SU-DHL-6 (cell line): ENCODE measurements at regions not wholly inside any gene's neighbourhood (a gene's known extent, or its start where the extent isn't known, plus 50 kb on each side); places are given as distances from the start of the nearest gene placed in this dataset.

Experiments used
- H2AFZ ChIP-seq: fragments of 200-600 bp; sonication (generic); 2 replicates; pipeline ENCODE4 v1.6.1; 2014; ENCODE audit warnings: low read depth, mild to moderate bottlenecking, moderate library complexity, mixed read lengths, antibody characterized with exemption, low read length; ENCODE audit not compliant: severe bottlenecking
- H3F3A ChIP-seq: fragments of 200-600 bp; shearing (Covaris generic); 2 replicates; pipeline ENCODE4 v1.6.0; 2016; ENCODE audit warnings: antibody characterized with exemption, mild to moderate bottlenecking; ENCODE audit not compliant: insufficient read depth
- H3K27ac ChIP-seq: fragments of 200-600 bp; sonication (generic); 2 replicates; pipeline ENCODE4 v1.5.1; 2016; ENCODE audit warnings: low read depth, mild to moderate bottlenecking, low read length, moderate library complexity, mixed read lengths
- H3K27me3 ChIP-seq: fragments of 200-600 bp; sonication (generic), shearing (Covaris generic); 2 replicates; pipeline ENCODE4 v1.6.0; 2014; ENCODE audit warnings: mild to moderate bottlenecking, low read length
- H3K36me3 ChIP-seq: fragments of 200-600 bp; sonication (generic); 2 replicates; pipeline ENCODE4 v1.6.1; 2014; ENCODE audit warnings: mild to moderate bottlenecking, low read length, mixed read lengths
- H3K4me2 ChIP-seq: fragments of 300-600, 200-600 bp; shearing (Covaris generic), sonication (generic); 2 replicates; pipeline ENCODE4 v1.6.0; 2014; ENCODE audit warnings: low read length, low read depth, mild to moderate bottlenecking; ENCODE audit not compliant: poor library complexity, severe bottlenecking
- H3K4me3 ChIP-seq: fragments of 200-600 bp; sonication (generic); 2 replicates; pipeline ENCODE4 v1.5.1; 2014; ENCODE audit warnings: antibody characterized with exemption, low read length, mild to moderate bottlenecking, mixed read lengths; ENCODE audit not compliant: insufficient read depth, poor library complexity, severe bottlenecking
- H3K79me2 ChIP-seq: fragments of 200-600 bp; sonication (generic); 2 replicates; pipeline ENCODE4 v1.6.1; 2014; ENCODE audit warnings: mild to moderate bottlenecking, low read length, moderate library complexity; ENCODE audit not compliant: insufficient read depth
- H3K9ac ChIP-seq: fragments of 200-600 bp; sonication (generic); 2 replicates; pipeline ENCODE4 v1.7.0; 2014; ENCODE audit warnings: mild to moderate bottlenecking, low read length
- H3K9me2 ChIP-seq: fragments of 200-600 bp; sonication (generic); replicated peaks from 2 replicates; pipeline ENCODE4 v1.6.1; 2014; ENCODE audit warnings: low read length; ENCODE audit not compliant: insufficient read depth
- H3K9me3 ChIP-seq: fragments of 200-600 bp; sonication (generic); 2 replicates; pipeline ENCODE4 v1.6.1; 2014; ENCODE audit warnings: low read length, mixed read lengths; ENCODE audit not compliant: insufficient read depth
- H4K20me1 ChIP-seq: fragments of 200-600 bp; sonication (generic); 2 replicates; pipeline ENCODE4 v1.6.1; 2014; ENCODE audit warnings: low read depth, mild to moderate bottlenecking, antibody characterized with exemption, low read length, moderate library complexity, mixed read lengths
- CTCF ChIP-seq: fragments of 200-600 bp; sonication (generic); IDR thresholded peaks from one replicate; pipeline ENCODE4 v1.5.1; 2017; ENCODE audit warnings: antibody characterized with exemption, mild to moderate bottlenecking, low read length, moderate library complexity; ENCODE audit not compliant: insufficient read depth, poor library complexity, severe bottlenecking
- EZH2phosphoT487 ChIP-seq: fragments of 200-600 bp; sonication (generic), shearing (Covaris generic); conservative IDR thresholded peaks from 2 replicates; pipeline ENCODE4 v1.6.1; 2018; ENCODE audit warnings: mild to moderate bottlenecking, antibody characterized with exemption, low read length, moderate library complexity, mixed read lengths

- H3K36me3 ChIP-seq: no peaks in the 10 kb centered on the region
- no peaks in the 10 kb centered on the region for H3K27me3 ChIP-seq
- H2AFZ ChIP-seq: no peak overlapping the region
- no peaks in the 10 kb centered on the region for H3K9me2 ChIP-seq
- H3F3A ChIP-seq: no peaks in the 10 kb centered on the region
- no peak overlapping the region for H3K4me3 ChIP-seq
- no peaks in the 10 kb centered on the region for H3K9me3 ChIP-seq
- H3K4me2 ChIP-seq: no peak overlapping the region
- H3K79me2 ChIP-seq: no peaks in the 10 kb centered on the region
- H3K9ac ChIP-seq: no peak overlapping the region
- TF ChIP-seq CTCF (no peak), EZH2phosphoT487 (no peak)
- no peaks in the 10 kb centered on the region for H4K20me1 ChIP-seq
- H3K27ac ChIP-seq: no peak overlapping the region
Measured at GRCh38 chr5:93925321-93925720, 183.9 kb upstream of the POU5F2 start.

GRCh38 chr5:93924628-93925027 is 183.2 kb upstream of the POU5F2 start:
- Histone ChIP-seq H4K20me1 (no peaks in the 10 kb centered on the region), H3K9me2 (no peaks in the 10 kb centered on the region), H2AFZ (no peak overlapping the region), H3K9ac (no peak overlapping the region), H3K9me3 (no peaks in the 10 kb centered on the region), H3K27ac (no peak overlapping the region), H3K36me3 (no peaks in the 10 kb centered on the region), H3K27me3 (no peaks in the 10 kb centered on the region), H3K79me2 (no peaks in the 10 kb centered on the region), H3K4me3 (no peak overlapping the region), H3F3A (no peaks in the 10 kb centered on the region), H3K4me2 (no peak overlapping the region)
- TF ChIP-seq EZH2phosphoT487: no peak
- TF ChIP-seq CTCF: no peak

GRCh38 chr5:93922551-93922950 is 181.2 kb upstream of the POU5F2 start:
- TF ChIP-seq CTCF (no peak), EZH2phosphoT487 (no peak)
- Histone ChIP-seq H3K4me3 (no peak overlapping the region), H3K36me3 (no peaks in the 10 kb centered on the region), H3K9ac (no peak overlapping the region), H3K9me2 (no peaks in the 10 kb centered on the region), H3K9me3 (no peaks in the 10 kb centered on the region), H3F3A (no peaks in the 10 kb centered on the region), H3K27ac (no peak overlapping the region), H3K27me3 (no peaks in the 10 kb centered on the region), H3K4me2 (no peak overlapping the region), H4K20me1 (no peaks in the 10 kb centered on the region), H3K79me2 (no peaks in the 10 kb centered on the region), H2AFZ (no peak overlapping the region)

- Histone ChIP-seq H3K36me3 (no peaks in the 10 kb centered on the region), H3K9ac (no peak overlapping the region)
Measured at GRCh38 chr5:93921001-93921400, 179.6 kb upstream of the POU5F2 start.

More at GRCh38 chr5:93921001-93921400, 179.6 kb upstream of the POU5F2 start:
- no peaks in the 10 kb centered on the region for H3K9me3 ChIP-seq
- H3K27me3 ChIP-seq: no peaks in the 10 kb centered on the region
- no peaks in the 10 kb centered on the region for H3F3A ChIP-seq
- H2AFZ ChIP-seq: no peak overlapping the region
- no peak for TF ChIP-seq CTCF
- no peak for TF ChIP-seq EZH2phosphoT487
- H3K4me3 ChIP-seq: no peak overlapping the region
- H3K4me2 ChIP-seq: no peak overlapping the region
- no peak overlapping the region for H3K27ac ChIP-seq
- no peaks in the 10 kb centered on the region for H3K9me2 ChIP-seq
- H3K79me2 ChIP-seq: no peaks in the 10 kb centered on the region
- H4K20me1 ChIP-seq: no peaks in the 10 kb centered on the region
